Gastroesophageal sphincter (tissue), 4 donors: ENCODE measurements at regions not wholly inside any gene's neighbourhood (a gene's known extent, or its start where the extent isn't known, plus 50 kb on each side); places are given as distances from the start of the nearest gene placed in this dataset.
A peak's percentile ranks its signal among the peaks of the same experiment; 100 is the strongest.

Experiments used
- ATAC-seq: fragments of 150-250 bp; one replicate; pipeline ENCODE4 v1.9.1; 2016; ENCODE audit warnings: mild to moderate bottlenecking, moderate library complexity
- H3K27ac ChIP-seq, 4 donors: fragments of 200-600 bp; sonication (generic) in 3 of 4; 1 replicate in 3 of 4; 2 replicates in 1 of 4; pipeline ENCODE4 v1.5.1; 2016 to 2019
- H3K27me3 ChIP-seq: fragments of 200-600 bp; sonication (generic); one replicate; pipeline ENCODE4 v1.5.1; 2019
- H3K36me3 ChIP-seq, 2 donors: fragments of 200-600 bp; sonication (generic); one replicate each; pipeline ENCODE4 v1.5.1; 2019; ENCODE audit warnings: control low read depth in 1 of 2
- H3K4me1 ChIP-seq, 3 donors: fragments of 200-600 bp; sonication (generic); 1 replicate in 2 of 3; 2 replicates in 1 of 3; pipeline ENCODE4 v1.5.1; 2016 to 2019; ENCODE audit warnings: control low read depth in 2 of 3
- H3K4me3 ChIP-seq, 2 donors: fragments of 200-600 bp; sonication (generic); one replicate each; pipeline ENCODE4 v1.5.1; 2019; ENCODE audit warnings: mild to moderate bottlenecking in 1 of 2, moderate library complexity in 1 of 2
- H3K9me3 ChIP-seq, 3 donors: fragments of 200-600 bp; sonication (generic); one replicate each; pipeline ENCODE4 v1.5.1; 2017 to 2019; ENCODE audit warnings: control low read depth in 2 of 3
- EP300 ChIP-seq: sonication (generic); formaldehyde crosslinking; IDR thresholded peaks from one replicate; pipeline ENCODE4 v1.6.1; 2017; ENCODE audit warnings: antibody characterized with exemption, mild to moderate bottlenecking
- POLR2A ChIP-seq, 2 donors: fragments of 450-650 bp; IDR thresholded peaks; one replicate each; pipeline ENCODE4 v1.6.1; 2017; ENCODE audit warnings: antibody characterized with exemption in 2 of 2, mild to moderate bottlenecking in 2 of 2, moderate library complexity in 1 of 2
- POLR2AphosphoS5 ChIP-seq: sonication (generic); formaldehyde crosslinking; IDR thresholded peaks from one replicate; pipeline ENCODE4 v1.6.1; 2017; ENCODE audit warnings: antibody characterized with exemption
- WGBS, 2 donors: methylation state at CpG; one replicate each; pipeline ENCODE4 v1.1.5; 2018; ENCODE audit warnings: low coverage in 1 of 2; 5-methylcytosine and 5-hydroxymethylcytosine counted together
- TF ChIP-seq, protein P1 (sequence below), 4 experiments: fragments of 200-600 bp in 2 of 4; fragments of 450-650 bp in 2 of 4; sonication (generic) in 1 of 4; IDR thresholded peaks; one replicate each; pipeline ENCODE4 v1.5.1; 2017 to 2019; ENCODE audit warnings: antibody characterized with exemption in 4 of 4, mild to moderate bottlenecking in 2 of 4, moderate library complexity in 2 of 4

DNA sequence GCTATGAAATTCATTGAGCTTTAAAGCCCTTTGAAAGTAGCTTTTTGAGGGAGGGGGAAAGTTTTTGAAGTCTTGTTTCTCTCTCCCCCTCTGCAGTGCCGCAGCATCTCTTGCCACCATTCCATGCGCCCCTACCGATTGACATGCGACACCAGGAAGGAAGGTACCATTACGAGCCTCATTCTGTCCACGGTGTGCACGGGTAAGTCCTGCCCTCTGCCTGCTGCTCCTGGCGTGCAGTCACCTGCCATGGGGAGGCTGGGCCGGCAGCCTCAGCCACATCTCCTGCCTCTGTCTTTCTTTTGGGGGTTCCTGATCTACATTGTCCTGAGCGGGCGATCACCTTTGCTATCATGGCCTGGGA, 191.6 kb downstream of the GLI2 start:
- Histone ChIP-seq H3K27me3 (no peaks in the 10 kb centered on the region), H3K36me3 (peaks cover 0 to 28% of the 10 kb centered on the region in 2 donors), H3K4me3 (no peak overlapping the region), H3K9me3 (peaks cover 0 to 6% (median 0%) of the 10 kb centered on the region in 3 donors), H3K27ac (no peak overlapping the region), H3K4me1 (peaks cover 0 to under 1% (median 0%) of the 10 kb centered on the region in 3 donors)
- ATAC-seq: no peak
- TF ChIP-seq POLR2A (IDR thresholded peaks at IDR 0.05) (no peak), EP300 (no peak), POLR2AphosphoS5 (no peak)
- TF ChIP-seq, protein P1, sequence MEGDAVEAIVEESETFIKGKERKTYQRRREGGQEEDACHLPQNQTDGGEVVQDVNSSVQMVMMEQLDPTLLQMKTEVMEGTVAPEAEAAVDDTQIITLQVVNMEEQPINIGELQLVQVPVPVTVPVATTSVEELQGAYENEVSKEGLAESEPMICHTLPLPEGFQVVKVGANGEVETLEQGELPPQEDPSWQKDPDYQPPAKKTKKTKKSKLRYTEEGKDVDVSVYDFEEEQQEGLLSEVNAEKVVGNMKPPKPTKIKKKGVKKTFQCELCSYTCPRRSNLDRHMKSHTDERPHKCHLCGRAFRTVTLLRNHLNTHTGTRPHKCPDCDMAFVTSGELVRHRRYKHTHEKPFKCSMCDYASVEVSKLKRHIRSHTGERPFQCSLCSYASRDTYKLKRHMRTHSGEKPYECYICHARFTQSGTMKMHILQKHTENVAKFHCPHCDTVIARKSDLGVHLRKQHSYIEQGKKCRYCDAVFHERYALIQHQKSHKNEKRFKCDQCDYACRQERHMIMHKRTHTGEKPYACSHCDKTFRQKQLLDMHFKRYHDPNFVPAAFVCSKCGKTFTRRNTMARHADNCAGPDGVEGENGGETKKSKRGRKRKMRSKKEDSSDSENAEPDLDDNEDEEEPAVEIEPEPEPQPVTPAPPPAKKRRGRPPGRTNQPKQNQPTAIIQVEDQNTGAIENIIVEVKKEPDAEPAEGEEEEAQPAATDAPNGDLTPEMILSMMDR (IDR thresholded peaks at IDR 0.05): no peak
- 92 to 97% methylated on average over 4 to 10 of the region's 11 CpGs for WGBS, 2 donors

GRCh38 chr2:120929829-120930228, 194.2 kb downstream of the GLI2 start:
- H3K36me3 ChIP-seq: peaks cover 0 to 29% of the 10 kb centered on the region in 2 donors
- no peak overlapping the region for H3K4me3 ChIP-seq
- no peaks in the 10 kb centered on the region for H3K27me3 ChIP-seq
- H3K27ac ChIP-seq: no peak overlapping the region
- H3K4me1 ChIP-seq: peaks cover 0 to 22% (median 6%) of the 10 kb centered on the region in 3 donors
- WGBS, 2 donors: no CpG with 5 or more reads among the region's 2 CpGs
- TF ChIP-seq EP300: no peak
- TF ChIP-seq POLR2A (IDR thresholded peaks at IDR 0.05): no peak
- no peak for TF ChIP-seq POLR2AphosphoS5
- TF ChIP-seq, protein P1 (IDR thresholded peaks at IDR 0.05): no peak
- H3K9me3 ChIP-seq: peaks cover 0 to 6% (median 0%) of the 10 kb centered on the region in 3 donors
- ATAC-seq: no peak

DNA sequence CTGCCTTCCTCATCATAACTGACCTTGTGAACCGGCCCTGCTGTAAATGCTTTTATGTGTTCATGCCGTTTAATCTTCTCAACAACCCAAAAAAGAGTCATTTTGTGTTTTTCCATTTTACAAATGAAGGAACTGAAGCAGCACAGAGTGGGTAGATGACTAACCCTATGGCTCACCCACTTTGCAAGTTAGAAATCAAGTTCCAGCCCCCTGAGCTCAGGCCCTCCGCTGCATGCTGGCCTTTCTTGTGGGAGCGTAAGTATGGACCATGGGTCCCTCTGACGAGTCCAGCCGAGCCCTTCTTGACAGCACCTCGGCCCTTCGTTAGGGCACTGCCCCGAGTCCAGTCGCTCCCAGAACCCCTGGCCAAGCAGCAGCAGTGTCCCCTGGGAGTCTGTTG, 194.6 kb downstream of the GLI2 start:
- Histone ChIP-seq H3K9me3 (peaks cover 0 to 6% (median 0%) of the 10 kb centered on the region in 3 donors), H3K36me3 (peaks cover 0 to 29% of the 10 kb centered on the region in 2 donors), H3K4me1 (peaks cover 0 to 26% (median 10%) of the 10 kb centered on the region in 3 donors), H3K27ac (no peak overlapping the region), H3K4me3 (no peak overlapping the region), H3K27me3 (no peaks in the 10 kb centered on the region)
- TF ChIP-seq EP300: no peak
- TF ChIP-seq, protein P1 (IDR thresholded peaks at IDR 0.05): no peak
- TF ChIP-seq POLR2A (IDR thresholded peaks at IDR 0.05): no peak
- no peak for TF ChIP-seq POLR2AphosphoS5
- no peak for ATAC-seq
- WGBS, 2 donors: 97% methylated on average over 3 of the region's 10 CpGs; no CpG with 5 or more reads in 1 of the 2 donors

DNA sequence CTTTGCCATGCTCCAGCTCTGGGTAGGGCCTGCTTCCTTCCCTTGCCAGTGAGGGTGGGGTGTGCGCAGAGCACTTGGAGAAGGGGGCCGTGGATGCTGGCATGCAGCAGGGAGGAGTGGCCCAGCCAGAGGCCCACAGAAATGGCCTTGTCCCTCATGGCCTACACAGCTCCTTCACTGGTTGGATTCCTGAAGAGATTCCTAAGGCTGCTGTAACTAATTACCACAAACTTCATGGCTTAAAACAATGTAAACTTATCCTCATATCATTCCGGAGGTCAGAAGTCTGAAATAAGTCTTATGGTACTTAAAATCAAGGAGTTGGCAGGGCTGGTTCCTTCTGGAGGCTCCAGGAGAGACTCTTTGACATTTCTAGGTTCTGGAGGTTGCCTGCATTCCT, 195.2 kb downstream of the GLI2 start:
- ATAC-seq: no peak
- no peak overlapping the region for H3K4me3 ChIP-seq
- H3K27me3 ChIP-seq: no peaks in the 10 kb centered on the region
- H3K4me1 ChIP-seq: peaks cover 0 to 32% (median 16%) of the 10 kb centered on the region in 3 donors
- peaks cover 0 to 29% of the 10 kb centered on the region in 2 donors for H3K36me3 ChIP-seq
- H3K9me3 ChIP-seq: peaks cover 0 to 6% (median 0%) of the 10 kb centered on the region in 3 donors
- 86 to 100% methylated on average over 1 to 2 of the region's 3 CpGs for WGBS, 2 donors
- no peak overlapping the region for H3K27ac ChIP-seq
- TF ChIP-seq EP300: no peak
- TF ChIP-seq, protein P1 (IDR thresholded peaks at IDR 0.05): no peak
- TF ChIP-seq POLR2A (IDR thresholded peaks at IDR 0.05): no peak
- no peak for TF ChIP-seq POLR2AphosphoS5

GRCh38 chr2:120932472-120932871, 196.8 kb downstream of the GLI2 start:
- H3K4me1 ChIP-seq: peaks cover 7 to 48% (median 29%) of the 10 kb centered on the region in 3 donors
- no peak for ATAC-seq

More at GRCh38 chr2:120932472-120932871, 196.8 kb downstream of the GLI2 start:
- Histone ChIP-seq H3K27ac (peak overlapping the region in 1 of 4 donors; percentile 84), H3K9me3 (peaks cover 0 to 6% (median 0%) of the 10 kb centered on the region in 3 donors), H3K4me3 (no peak overlapping the region), H3K36me3 (peaks cover 0 to 29% of the 10 kb centered on the region in 2 donors), H3K27me3 (no peaks in the 10 kb centered on the region)
- 32 to 53% methylated on average over 2 to 5 of the region's 7 CpGs for WGBS, 2 donors
- TF ChIP-seq POLR2A (IDR thresholded peaks at IDR 0.05): no peak
- no peak for TF ChIP-seq EP300
- TF ChIP-seq, protein P1 (IDR thresholded peaks at IDR 0.05): no peak
- no peak for TF ChIP-seq POLR2AphosphoS5
